Lower leg skin (tissue), 4 donors: ENCODE measurements at regions not wholly inside any gene's neighbourhood (a gene's known extent, or its start where the extent isn't known, plus 50 kb on each side); places are given as distances from the start of the nearest gene placed in this dataset.

Experiments used
- DNase-seq, 2 donors: peaks; one replicate each; pipeline ENCODE4 v3.0.0-alpha.2; 2019; ENCODE audit warnings: low spot score in 2 of 2
- H3K4me3 ChIP-seq: fragments of 200-600 bp; sonication (generic); 2 replicates; pipeline ENCODE4 v1.5.1; 2017; ENCODE audit warnings: mild to moderate bottlenecking, low read depth; ENCODE audit not compliant: poor library complexity, severe bottlenecking
- POLR2A ChIP-seq, 2 donors: fragments of 450-650 bp; IDR thresholded peaks; one replicate each; pipeline ENCODE4 v1.6.1; 2016 to 2017; ENCODE audit warnings: antibody characterized with exemption in 2 of 2, mild to moderate bottlenecking in 1 of 2, moderate library complexity in 1 of 2
- WGBS, 2 donors: methylation state at CpG; one replicate each; pipeline ENCODE4 v1.1.5; 2018; 5-methylcytosine and 5-hydroxymethylcytosine counted together
- intact Hi-C: fragments of 100-400 bp; cut with DNase I; formaldehyde crosslinking; loops from one replicate; pipeline ENCODE4 v1.15.0; 2023; ENCODE audit warnings: low total_unique reads
- TF ChIP-seq, protein P1 (sequence below), 3 donors: fragments of 450-650 bp; IDR thresholded peaks; one replicate each; pipeline ENCODE4 v1.5.1; 2016; ENCODE audit warnings: antibody characterized with exemption in 3 of 3, mild to moderate bottlenecking in 3 of 3, moderate library complexity in 2 of 3

DNA sequence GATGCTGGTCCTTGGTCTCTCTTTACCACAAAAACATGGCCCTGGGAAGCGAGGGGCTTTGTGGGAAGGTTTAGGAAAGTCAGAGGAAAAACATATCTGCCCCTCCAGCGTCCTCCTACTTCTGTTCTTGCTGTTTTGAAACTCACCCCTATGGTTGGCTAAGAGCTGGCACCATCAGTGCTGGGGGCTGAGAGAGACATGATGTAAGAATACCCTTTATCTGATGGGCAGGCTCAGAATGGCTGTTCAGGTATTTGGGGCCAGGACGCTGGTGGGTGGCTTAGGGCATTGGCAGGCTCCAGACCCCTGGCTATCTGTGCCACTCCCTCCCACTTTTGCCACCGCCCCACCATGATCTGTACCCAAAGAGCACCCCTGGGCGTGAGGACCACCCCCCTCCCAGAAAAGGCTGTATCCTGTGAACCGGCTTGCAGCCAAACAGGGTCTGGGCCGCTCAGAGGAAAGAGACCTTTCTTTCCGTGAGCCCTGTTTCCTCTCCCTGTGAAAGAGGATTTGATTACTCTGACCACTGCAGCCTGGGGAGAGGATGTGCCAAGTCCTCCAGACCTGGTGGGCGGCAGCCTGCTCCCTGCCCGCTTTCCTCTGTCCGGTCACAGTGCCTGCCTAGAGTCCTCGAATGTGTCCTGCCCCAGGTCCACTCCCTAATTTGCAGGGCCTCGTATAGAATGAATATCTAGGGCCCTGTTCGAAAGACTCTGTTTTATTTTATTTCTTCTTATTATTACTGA lies 61.3 kb upstream of the SLC6A6 start:
- intact Hi-C loops: no loop called here
- WGBS, 2 donors: 71 to 74% methylated on average over 14 of the region's 14 CpGs
- TF ChIP-seq, protein P1, sequence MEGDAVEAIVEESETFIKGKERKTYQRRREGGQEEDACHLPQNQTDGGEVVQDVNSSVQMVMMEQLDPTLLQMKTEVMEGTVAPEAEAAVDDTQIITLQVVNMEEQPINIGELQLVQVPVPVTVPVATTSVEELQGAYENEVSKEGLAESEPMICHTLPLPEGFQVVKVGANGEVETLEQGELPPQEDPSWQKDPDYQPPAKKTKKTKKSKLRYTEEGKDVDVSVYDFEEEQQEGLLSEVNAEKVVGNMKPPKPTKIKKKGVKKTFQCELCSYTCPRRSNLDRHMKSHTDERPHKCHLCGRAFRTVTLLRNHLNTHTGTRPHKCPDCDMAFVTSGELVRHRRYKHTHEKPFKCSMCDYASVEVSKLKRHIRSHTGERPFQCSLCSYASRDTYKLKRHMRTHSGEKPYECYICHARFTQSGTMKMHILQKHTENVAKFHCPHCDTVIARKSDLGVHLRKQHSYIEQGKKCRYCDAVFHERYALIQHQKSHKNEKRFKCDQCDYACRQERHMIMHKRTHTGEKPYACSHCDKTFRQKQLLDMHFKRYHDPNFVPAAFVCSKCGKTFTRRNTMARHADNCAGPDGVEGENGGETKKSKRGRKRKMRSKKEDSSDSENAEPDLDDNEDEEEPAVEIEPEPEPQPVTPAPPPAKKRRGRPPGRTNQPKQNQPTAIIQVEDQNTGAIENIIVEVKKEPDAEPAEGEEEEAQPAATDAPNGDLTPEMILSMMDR (IDR thresholded peaks at IDR 0.05): no peak
- no peak for TF ChIP-seq POLR2A (IDR thresholded peaks at IDR 0.05)
- no peak overlapping the region for H3K4me3 ChIP-seq
- DNase-seq: no peak

DNA sequence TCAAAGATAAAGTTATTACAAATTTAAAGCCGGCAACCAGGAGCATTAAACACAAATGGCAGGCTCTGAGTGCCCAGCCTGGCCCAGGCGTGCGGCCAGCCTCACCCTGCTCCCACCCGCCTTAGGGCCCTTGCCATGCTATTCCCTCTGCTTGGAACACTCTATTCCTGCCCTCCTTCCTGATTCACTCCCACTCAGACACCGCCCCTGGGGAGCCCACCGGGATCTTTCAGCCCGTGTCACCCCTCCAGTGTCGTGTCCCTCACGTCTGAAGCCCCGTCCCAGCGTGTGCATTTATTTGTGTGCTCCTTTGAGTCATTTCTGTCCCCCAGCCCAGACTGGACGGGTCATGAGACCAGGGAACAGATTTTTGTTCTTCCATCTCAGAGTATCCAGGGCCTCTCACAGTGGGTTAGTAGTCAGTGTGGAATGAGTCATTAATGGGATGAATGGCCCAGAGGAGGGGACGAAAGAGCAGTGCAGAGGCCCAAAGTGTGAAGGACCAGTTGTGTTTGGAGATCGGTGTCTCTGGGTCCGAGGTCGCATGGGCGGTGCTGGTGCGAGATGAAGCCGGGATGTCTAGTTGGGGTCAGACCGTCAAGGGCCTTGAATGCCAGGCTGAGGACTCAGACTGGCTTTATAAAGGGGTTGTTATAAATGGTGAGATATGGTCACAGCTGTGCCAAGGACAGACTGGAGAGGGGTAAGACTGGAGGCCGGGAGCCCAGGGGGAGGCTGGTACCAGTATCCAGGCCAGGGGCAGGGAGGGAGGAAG lies 58.9 kb upstream of the SLC6A6 start:
- no peak for DNase-seq
- H3K4me3 ChIP-seq: no peak overlapping the region
- 94 to 97% methylated on average over 21 of the region's 21 CpGs for WGBS, 2 donors
- intact Hi-C loops: no loop called here
- no peak for TF ChIP-seq POLR2A (IDR thresholded peaks at IDR 0.05)
- TF ChIP-seq, protein P1 (IDR thresholded peaks at IDR 0.05): no peak

DNA sequence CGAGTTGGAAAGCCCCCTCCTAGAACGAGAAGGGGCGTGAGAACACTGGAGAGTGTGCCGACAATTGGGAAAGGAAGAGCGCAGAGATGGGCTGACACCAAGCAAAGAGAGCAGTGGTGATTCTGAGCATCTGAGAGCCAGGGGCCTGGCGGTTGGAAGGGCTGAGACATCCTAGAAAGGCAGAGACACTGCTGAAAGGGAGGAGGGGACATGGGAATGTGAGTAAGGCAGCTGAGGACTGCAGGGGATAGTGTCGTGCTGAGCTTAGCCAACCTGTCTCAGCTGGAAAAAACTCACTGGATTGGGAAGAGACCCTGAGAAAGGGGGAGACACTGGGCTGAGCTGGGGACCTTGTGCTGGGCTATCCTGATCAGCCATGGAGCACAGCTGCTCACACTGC lies 58.1 kb upstream of the SLC6A6 start:
- no peak for DNase-seq

DNA sequence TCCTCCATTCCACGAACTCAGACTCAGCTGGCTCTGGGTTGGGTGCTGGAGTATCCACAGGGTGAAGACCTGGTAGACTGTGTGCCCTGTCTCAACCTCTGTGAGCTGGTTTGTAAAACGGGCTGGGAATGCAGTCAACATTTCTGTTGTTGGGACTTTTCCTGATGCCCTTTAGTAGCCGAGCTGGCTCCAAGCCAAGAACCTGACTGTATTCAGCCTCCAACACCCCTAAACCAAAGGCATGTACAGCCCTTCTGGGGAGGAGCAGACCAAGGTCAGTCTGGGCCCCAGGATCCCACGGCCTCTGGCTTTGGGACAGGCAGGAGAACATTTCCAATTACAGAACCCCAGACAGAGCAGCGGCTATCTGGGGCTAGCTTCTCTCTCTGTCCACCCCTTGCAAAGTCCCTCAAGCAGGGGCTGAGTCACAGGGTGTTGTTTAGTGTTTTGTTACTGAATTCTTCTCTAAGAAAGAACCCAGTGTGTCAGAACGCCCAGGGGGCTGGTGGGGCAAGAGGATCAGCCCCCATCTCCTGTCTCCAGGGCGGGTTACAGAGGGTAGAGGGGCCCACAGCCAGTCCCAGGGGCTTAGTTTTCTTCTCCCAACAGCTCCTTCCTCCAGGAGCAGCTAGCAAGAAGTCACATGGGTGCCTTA lies 56.8 kb upstream of the SLC6A6 start:
- intact Hi-C loops: no loop called here
- no peak overlapping the region for H3K4me3 ChIP-seq
- 83 to 87% methylated on average over 7 of the region's 7 CpGs for WGBS, 2 donors
- no peak for DNase-seq
- TF ChIP-seq POLR2A (IDR thresholded peaks at IDR 0.05): no peak
- TF ChIP-seq, protein P1 (IDR thresholded peaks at IDR 0.05): no peak

More for the DNA sequence above, 58.1 kb upstream of the SLC6A6 start:
- H3K4me3 ChIP-seq: no peak overlapping the region
- intact Hi-C loops: no loop called here
- TF ChIP-seq, protein P1 (IDR thresholded peaks at IDR 0.05): no peak
- no peak for TF ChIP-seq POLR2A (IDR thresholded peaks at IDR 0.05)
- 85 to 90% methylated on average over 7 of the region's 7 CpGs for WGBS, 2 donors

DNA sequence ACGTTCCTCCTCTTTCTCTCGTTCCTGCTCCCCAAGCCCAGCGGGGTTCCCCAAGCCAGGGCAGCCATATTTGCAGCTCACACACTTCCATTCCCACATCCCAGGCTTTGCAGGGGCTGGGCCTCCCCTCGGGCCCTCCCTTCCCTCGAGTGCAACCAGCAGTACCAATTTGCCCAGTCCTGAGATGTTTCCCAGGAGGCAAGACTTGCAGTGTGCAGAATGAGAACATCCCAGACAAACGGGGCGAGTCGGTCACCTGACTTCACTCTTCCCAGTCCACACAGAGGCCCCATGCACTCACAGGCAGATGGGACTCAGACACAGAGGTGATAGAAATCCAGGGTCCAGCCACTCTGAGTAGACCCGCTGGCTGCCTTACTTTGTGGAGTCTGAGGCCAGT lies 56.2 kb upstream of the SLC6A6 start:
- TF ChIP-seq, protein P1 (IDR thresholded peaks at IDR 0.05): no peak
- TF ChIP-seq POLR2A (IDR thresholded peaks at IDR 0.05): no peak
- DNase-seq: no peak
- no peak overlapping the region for H3K4me3 ChIP-seq
- intact Hi-C loops: no loop called here
- WGBS, 2 donors: 74 to 76% methylated on average over 9 of the region's 9 CpGs
